ENCODE measurements at regions not wholly inside any gene's neighbourhood (a gene's known extent, or its start where the extent isn't known, plus 50 kb on each side); places are given as distances from the start of the nearest gene placed in this dataset.

DNA sequence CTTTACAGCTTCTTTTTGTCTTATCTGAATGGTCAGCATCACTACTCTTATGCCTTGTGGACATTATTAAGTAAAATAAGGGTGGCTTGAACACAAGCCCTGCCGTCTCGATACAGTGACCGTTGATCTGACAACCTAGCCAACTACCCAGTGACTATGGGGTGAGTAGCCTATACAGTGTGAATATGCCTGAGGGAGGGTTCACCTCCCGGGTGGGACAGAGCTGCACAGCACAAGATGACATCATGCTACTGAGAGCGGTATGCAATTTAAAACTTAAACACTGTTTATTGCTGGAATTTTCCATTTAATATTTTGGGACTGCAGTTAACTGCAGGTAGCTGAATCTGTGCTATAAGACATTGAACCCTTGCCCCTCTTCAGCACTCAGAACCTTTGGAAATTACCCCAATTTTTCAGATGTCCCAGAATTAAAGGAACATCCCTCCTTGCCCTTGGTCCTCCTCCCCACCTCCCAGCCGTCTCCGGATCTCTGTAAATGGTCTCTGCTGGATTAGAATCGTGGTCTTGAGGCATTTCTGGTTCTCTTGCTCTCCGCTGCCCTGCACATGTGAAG lies 618.5 kb downstream of the PTPRU start:
- TF ChIP-seq, protein P1, sequence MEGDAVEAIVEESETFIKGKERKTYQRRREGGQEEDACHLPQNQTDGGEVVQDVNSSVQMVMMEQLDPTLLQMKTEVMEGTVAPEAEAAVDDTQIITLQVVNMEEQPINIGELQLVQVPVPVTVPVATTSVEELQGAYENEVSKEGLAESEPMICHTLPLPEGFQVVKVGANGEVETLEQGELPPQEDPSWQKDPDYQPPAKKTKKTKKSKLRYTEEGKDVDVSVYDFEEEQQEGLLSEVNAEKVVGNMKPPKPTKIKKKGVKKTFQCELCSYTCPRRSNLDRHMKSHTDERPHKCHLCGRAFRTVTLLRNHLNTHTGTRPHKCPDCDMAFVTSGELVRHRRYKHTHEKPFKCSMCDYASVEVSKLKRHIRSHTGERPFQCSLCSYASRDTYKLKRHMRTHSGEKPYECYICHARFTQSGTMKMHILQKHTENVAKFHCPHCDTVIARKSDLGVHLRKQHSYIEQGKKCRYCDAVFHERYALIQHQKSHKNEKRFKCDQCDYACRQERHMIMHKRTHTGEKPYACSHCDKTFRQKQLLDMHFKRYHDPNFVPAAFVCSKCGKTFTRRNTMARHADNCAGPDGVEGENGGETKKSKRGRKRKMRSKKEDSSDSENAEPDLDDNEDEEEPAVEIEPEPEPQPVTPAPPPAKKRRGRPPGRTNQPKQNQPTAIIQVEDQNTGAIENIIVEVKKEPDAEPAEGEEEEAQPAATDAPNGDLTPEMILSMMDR (optimal IDR thresholded peaks at IDR 0.05 in 1 of 3, IDR thresholded peaks at IDR 0.05 in 1 of 3, conservative IDR thresholded peaks at IDR 0.05 in 1 of 3; ENCODE audit: extremely low read depth in 1 of 3, insufficient read depth in 2 of 3, low read length in 3 of 3) = no peak
- TF ChIP-seq EZH2 (IDR thresholded peaks at IDR 0.05; ENCODE audit: low read length) = no peak

Measured in keratinocyte (primary cell).